GM06990 (cell line): ENCODE measurements at regions not wholly inside any gene's neighbourhood (a gene's known extent, or its start where the extent isn't known, plus 50 kb on each side); places are given as distances from the start of the nearest gene placed in this dataset.

Source experiments
- DNase-seq: peaks from one replicate; pipeline ENCODE4 v3.0.0-alpha.2; 2011; ENCODE audit not compliant: insufficient read length; ENCODE audit errors: extremely low read depth
- H3K27me3 ChIP-seq: replicated peaks from 2 replicates; pipeline ENCODE4 v1.6.0; 2011; ENCODE audit warnings: low read length; ENCODE audit not compliant: control insufficient read depth, insufficient read depth
- H3K36me3 ChIP-seq: 2 replicates; pipeline ENCODE4 v1.5.1; 2011; ENCODE audit warnings: low read length; ENCODE audit not compliant: control insufficient read depth, insufficient read depth
- H3K4me3 ChIP-seq: replicated peaks from 2 replicates; pipeline ENCODE4 v1.5.1; 2011; ENCODE audit warnings: low read depth, mild to moderate bottlenecking, control low read depth, low read length
- CTCF ChIP-seq: IDR thresholded peaks from 2 replicates; pipeline ENCODE4 v1.5.1; 2011; ENCODE audit warnings: low read length, control low read depth, mild to moderate bottlenecking, inconsistent platforms; ENCODE audit not compliant: insufficient read depth, poor library complexity, severe bottlenecking

- H3K36me3 ChIP-seq: no peaks in the 10 kb centered on the region
- TF ChIP-seq CTCF: no peak
- no peak for DNase-seq
- H3K27me3 ChIP-seq: no peaks in the 10 kb centered on the region
- H3K4me3 ChIP-seq: no peak overlapping the region
These were observed 84.5 kb upstream of the SNTG2 start for GRCh38 chr2:866009-866680.

- DNase-seq: no peak
- Histone ChIP-seq H3K27me3 (no peaks in the 10 kb centered on the region), H3K4me3 (no peak overlapping the region), H3K36me3 (no peaks in the 10 kb centered on the region)
- no peak for TF ChIP-seq CTCF
These were observed 86.0 kb upstream of the SNTG2 start for GRCh38 chr2:864501-865106.

GRCh38 chr2:863732-864450, 86.8 kb upstream of the SNTG2 start:
- no peak for TF ChIP-seq CTCF
- Histone ChIP-seq H3K27me3 (no peaks in the 10 kb centered on the region), H3K4me3 (no peak overlapping the region), H3K36me3 (no peaks in the 10 kb centered on the region)
- DNase-seq: no peak

- TF ChIP-seq CTCF: no peak
- no peak for DNase-seq
These were observed 87.8 kb upstream of the SNTG2 start for GRCh38 chr2:862731-863466.

GRCh38 chr2:862355-862687, 88.3 kb upstream of the SNTG2 start:
- no peak for DNase-seq
- no peaks in the 10 kb centered on the region for H3K27me3 ChIP-seq
- TF ChIP-seq CTCF: no peak
- H3K36me3 ChIP-seq: no peaks in the 10 kb centered on the region
- H3K4me3 ChIP-seq: no peak overlapping the region

More at GRCh38 chr2:862731-863466, 87.8 kb upstream of the SNTG2 start:
- Histone ChIP-seq H3K4me3 (no peak overlapping the region), H3K36me3 (no peaks in the 10 kb centered on the region), H3K27me3 (no peaks in the 10 kb centered on the region)
